Activated naive CD4-positive, alpha-beta T cell treated with anti-CD3 and anti-CD28 coated beads, Interleukin-2, amount 50 U/mL, for 72 hours (primary cell): ENCODE measurements at regions not wholly inside any gene's neighbourhood (a gene's known extent, or its start where the extent isn't known, plus 50 kb on each side); places are given as distances from the start of the nearest gene placed in this dataset.

Experiments used
- ATAC-seq, 2 donors: fragments of 150-1000 bp; cut with Tn5 transposase; 2 replicates each; pipeline ENCODE4 v1.10.0; 2021; ENCODE audit warnings: mild to moderate bottlenecking in 2 of 2, moderate library complexity in 2 of 2
- DNase-seq, 2 donors: peaks; one replicate each; pipeline ENCODE4 v3.0.0; 2021 to 2022; ENCODE audit warnings: low spot score in 2 of 2
- H3K27ac Mint-ChIP-seq, 2 donors: one replicate each; pipeline ENCODE4 v1.8.0; 2022; ENCODE audit warnings: mild to moderate bottlenecking in 2 of 2, mixed read lengths in 2 of 2
- H3K36me3 Mint-ChIP-seq, 2 donors: one replicate each; pipeline ENCODE4 v1.8.0; 2022; ENCODE audit warnings: mixed read lengths in 2 of 2
- H3K9me3 Mint-ChIP-seq, 2 donors: one replicate each; pipeline ENCODE4 v1.8.0; 2022; ENCODE audit warnings: mixed read lengths in 2 of 2

- Mint-ChIP-seq H3K27ac (no peak overlapping the region), H3K9me3 (peaks cover 17 to 19% of the 10 kb centered on the region in 2 donors), H3K36me3 (peaks cover 0 to 11% of the 10 kb centered on the region in 2 donors)
- no peak for ATAC-seq
- DNase-seq = no peak
Observed at GRCh38 chr17:71273441-71273840, 847.4 kb upstream of the SOX9 start.

DNA sequence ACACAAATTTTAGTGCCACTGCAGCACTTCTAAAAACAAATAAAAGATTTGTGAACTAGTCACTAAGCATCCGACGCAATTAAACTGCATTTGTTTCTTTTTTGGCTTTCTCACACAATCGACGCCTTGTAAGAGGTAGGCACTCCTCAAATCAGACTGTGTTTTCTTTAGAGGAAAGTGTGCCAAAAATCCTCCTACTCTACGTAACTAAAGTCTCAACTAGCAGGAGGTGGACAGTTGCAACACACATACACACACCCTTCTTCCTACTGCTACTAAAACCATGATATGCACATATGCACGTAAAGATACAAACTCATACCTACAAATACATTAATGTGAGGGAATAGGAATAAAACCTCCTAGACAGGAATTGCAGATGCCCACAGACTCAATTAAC is 844.7 kb upstream of the SOX9 start:
- Mint-ChIP-seq H3K27ac (no peak overlapping the region), H3K9me3 (peaks cover 5 to 8% of the 10 kb centered on the region in 2 donors), H3K36me3 (no peaks in the 10 kb centered on the region)
- ATAC-seq (no peak), DNase-seq (no peak)

- no peak overlapping the region for H3K27ac Mint-ChIP-seq
- no peaks in the 10 kb centered on the region for H3K36me3 Mint-ChIP-seq
- peaks cover 9 to 17% of the 10 kb centered on the region in 2 donors for H3K9me3 Mint-ChIP-seq
Observed at GRCh38 chr17:71283486-71283885, 837.3 kb upstream of the SOX9 start.

DNA sequence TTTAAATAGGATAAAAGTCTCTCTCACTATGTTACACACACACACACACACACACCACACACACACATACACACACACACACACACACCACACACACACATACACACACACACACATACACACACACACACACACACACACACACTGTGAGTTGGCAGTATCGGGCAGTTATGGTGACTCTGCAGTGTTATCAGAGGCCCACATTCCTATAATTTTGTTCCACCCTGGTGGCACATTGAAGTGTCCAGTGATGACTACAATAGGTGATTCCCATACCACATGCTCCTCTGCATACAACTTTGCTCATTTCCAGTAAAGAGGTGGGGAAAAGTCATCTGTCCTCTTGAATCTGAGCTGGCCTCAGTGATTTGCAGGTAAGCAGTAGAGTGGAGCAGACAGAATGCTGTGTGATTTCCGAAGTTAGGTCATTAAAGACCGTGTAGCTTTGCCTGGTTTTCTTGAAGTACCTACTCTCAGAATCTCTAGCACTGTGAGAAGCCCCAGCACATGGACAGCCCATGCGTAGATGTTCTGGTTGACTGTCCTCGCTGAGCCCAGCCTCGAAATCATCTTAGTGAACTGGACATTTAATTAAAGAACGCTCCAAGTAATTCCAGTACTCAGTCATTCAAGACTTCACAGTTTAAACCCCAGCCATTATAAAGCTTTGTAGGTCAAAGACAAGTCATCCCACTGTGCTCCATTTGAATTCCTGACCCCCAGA is 836.6 kb upstream of the SOX9 start:
- ATAC-seq (no peak), DNase-seq (no peak)
- Mint-ChIP-seq H3K9me3 (peaks cover 12 to 22% of the 10 kb centered on the region in 2 donors), H3K27ac (no peak overlapping the region), H3K36me3 (no peaks in the 10 kb centered on the region)

More at GRCh38 chr17:71283486-71283885, 837.3 kb upstream of the SOX9 start:
- no peak for ATAC-seq
- no peak for DNase-seq

- DNase-seq (no peak), ATAC-seq (no peak)
- Mint-ChIP-seq H3K27ac (no peak overlapping the region), H3K9me3 (peaks cover 19 to 32% of the 10 kb centered on the region in 2 donors), H3K36me3 (no peaks in the 10 kb centered on the region)
Observed at GRCh38 chr17:71286625-71287024, 834.2 kb upstream of the SOX9 start.

DNA sequence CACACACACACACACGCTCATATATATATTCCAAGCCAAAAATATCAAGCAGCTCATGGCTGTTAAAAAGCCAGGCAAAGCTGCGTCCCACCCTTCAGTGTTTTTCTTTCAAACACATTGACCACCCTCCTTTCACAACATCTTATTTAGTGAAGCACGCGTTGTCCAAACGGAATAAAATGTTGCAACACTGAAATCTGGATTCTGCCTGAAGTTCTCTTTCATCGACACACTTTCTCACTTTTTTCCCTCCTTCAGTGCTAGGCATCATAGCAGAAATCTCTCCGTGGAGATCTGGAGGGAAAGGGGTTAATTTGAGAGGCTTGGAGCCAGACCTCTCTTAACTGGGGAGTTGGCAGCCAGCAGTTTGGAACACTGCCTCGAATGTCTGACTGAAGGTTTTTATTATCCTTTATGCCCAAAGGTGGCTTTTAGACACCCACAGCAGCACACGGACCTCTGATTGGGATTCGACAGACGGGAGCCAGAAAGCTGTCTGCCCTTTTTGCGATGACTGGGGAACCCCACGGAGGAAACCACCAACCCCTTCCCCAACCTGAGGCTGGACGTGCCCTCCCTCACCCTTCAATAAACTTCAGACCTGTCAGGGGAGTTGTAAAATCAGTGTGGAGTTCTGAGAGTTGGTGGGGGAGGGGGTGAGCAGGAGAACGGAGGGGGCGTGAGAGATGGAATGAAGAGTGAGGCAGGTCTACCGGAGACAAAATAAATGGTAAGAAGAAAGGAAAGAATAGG is 833.6 kb upstream of the SOX9 start:
- no peak for ATAC-seq
- no peak overlapping the region for H3K27ac Mint-ChIP-seq
- DNase-seq = no peak
- H3K9me3 Mint-ChIP-seq = peaks cover 19 to 29% of the 10 kb centered on the region in 2 donors
- H3K36me3 Mint-ChIP-seq = no peaks in the 10 kb centered on the region

DNA sequence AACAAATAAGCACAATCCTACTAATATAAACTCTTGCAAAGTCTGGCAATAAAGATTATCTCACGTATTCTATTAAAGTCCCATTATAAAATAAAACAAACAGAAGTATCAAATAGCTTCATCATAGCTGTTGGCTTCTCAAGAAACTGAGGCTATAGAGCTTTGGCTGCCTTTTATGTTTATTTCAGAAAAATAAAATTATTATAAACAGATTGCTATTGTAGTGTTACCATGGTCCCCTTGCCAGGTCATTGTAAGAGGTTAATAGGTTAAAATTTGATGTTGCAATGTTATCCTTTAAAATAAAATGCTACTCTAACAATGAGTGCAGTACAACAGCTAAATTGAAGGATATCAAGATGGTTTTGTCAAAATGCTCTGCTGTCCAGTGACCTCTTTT is 828.8 kb upstream of the SOX9 start:
- no peak overlapping the region for H3K27ac Mint-ChIP-seq
- peaks cover 25 to 30% of the 10 kb centered on the region in 2 donors for H3K9me3 Mint-ChIP-seq
- DNase-seq = no peak
- H3K36me3 Mint-ChIP-seq = no peaks in the 10 kb centered on the region
- ATAC-seq = no peak

GRCh38 chr17:71296005-71296404 is 824.8 kb upstream of the SOX9 start:
- H3K36me3 Mint-ChIP-seq = no peaks in the 10 kb centered on the region

DNA sequence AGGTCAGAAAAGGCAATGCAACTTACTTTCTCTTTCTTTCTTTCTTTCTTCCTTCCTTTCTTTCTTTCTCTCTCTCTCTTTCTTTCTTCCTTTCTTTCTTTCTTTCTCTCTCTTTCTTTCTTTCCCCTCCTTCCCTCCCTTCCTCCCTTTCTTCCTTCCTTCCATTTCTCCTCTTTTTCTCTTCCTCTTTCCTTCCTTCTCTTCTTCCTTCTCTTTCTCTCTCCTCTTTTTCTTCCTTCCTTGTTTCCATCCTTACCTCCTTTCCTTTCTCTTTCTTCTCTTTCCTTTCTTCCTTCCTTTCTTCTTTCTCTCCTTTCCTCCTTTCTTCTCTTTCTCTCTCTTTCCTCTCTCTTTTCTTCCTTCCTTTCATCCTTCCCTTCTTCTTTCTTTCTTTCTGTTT is 819.8 kb upstream of the SOX9 start:
- peaks cover 22 to 27% of the 10 kb centered on the region in 2 donors for H3K9me3 Mint-ChIP-seq
- H3K27ac Mint-ChIP-seq = no peak overlapping the region
- ATAC-seq (no peak), DNase-seq (no peak)
- H3K36me3 Mint-ChIP-seq = peaks cover 0 to 13% of the 10 kb centered on the region in 2 donors

More at GRCh38 chr17:71296005-71296404, 824.8 kb upstream of the SOX9 start:
- peaks cover 12 to 22% of the 10 kb centered on the region in 2 donors for H3K9me3 Mint-ChIP-seq
- DNase-seq (no peak), ATAC-seq (no peak)
- H3K27ac Mint-ChIP-seq = no peak overlapping the region

DNA sequence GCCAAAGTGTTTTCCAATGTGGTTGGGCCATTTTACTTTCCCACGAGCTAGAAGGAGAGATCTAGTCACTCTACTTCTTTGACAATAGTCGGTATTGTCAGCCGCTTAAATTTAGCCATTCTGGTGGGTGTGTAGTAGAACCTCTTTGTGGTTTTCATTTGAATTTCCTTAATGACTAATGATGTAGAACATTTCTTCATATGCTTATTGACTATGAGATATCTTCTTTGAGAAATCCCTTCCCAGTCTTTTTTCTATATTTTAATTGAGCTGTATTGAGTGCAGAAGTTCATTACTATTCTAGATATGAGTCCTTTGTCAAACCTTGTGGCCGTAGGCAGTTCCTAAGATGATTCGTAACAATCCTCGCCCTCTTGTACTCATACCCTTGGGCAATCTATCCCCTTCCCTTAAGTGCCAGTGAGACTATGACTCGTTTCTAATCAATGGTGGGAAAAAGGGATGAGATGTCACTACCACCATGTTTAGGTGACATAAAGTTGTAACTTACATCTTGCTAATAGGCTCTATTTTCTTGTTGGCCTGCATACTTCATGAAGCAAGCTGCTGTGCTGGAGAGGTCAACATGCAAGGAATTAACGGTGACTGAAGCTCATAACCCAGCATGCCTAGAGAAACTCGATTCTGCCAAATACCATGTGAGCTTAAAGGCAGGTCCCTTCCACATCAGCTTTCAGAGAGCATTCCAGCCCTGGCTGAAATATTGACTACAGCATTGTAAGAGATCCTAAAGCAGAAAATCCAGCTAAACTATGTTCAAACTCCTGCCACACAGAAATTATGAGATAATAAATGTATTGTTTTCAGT is 817.9 kb upstream of the SOX9 start:
- DNase-seq = no peak
- Mint-ChIP-seq H3K9me3 (peaks cover 28 to 30% of the 10 kb centered on the region in 2 donors), H3K27ac (no peak overlapping the region), H3K36me3 (peaks cover 0 to 18% of the 10 kb centered on the region in 2 donors)
- no peak for ATAC-seq

GRCh38 chr17:71304498-71305158 is 816.2 kb upstream of the SOX9 start:
- Mint-ChIP-seq H3K27ac (no peak overlapping the region), H3K9me3 (peaks cover 30 to 33% of the 10 kb centered on the region in 2 donors), H3K36me3 (peaks cover 0 to 18% of the 10 kb centered on the region in 2 donors)
- DNase-seq = no peak
- ATAC-seq = no peak

DNA sequence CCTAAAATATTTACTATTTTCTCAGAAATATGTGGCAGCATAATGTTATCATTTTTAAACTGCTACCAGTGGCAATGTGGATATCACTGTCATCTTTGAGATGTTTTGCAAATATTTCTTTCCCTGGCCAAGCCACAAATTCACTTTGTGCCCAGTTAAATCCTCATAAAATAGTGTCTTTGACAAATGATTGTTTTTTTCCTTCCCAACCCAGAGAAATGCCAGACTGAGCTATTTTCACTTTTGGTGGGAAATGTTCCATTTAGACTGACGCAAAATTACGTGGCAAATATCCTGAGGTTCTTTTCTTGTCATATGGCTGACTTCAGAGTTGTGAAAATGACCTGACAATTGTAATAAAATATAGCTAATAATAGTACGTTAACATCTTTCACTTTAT is 807.0 kb upstream of the SOX9 start:
- Mint-ChIP-seq H3K27ac (no peak overlapping the region), H3K9me3 (peaks cover 6 to 18% of the 10 kb centered on the region in 2 donors), H3K36me3 (no peaks in the 10 kb centered on the region)
- no peak for ATAC-seq
- no peak for DNase-seq

- Mint-ChIP-seq H3K9me3 (peaks cover 12 to 18% of the 10 kb centered on the region in 2 donors), H3K27ac (no peak overlapping the region), H3K36me3 (no peaks in the 10 kb centered on the region)
- no peak for ATAC-seq
- no peak for DNase-seq
Observed at GRCh38 chr17:71315568-71315967, 805.3 kb upstream of the SOX9 start.

- Mint-ChIP-seq H3K27ac (no peak overlapping the region), H3K36me3 (no peaks in the 10 kb centered on the region), H3K9me3 (peaks cover 15 to 21% of the 10 kb centered on the region in 2 donors)
- ATAC-seq = no peak
- DNase-seq = no peak
Observed at GRCh38 chr17:71316176-71316897, 804.5 kb upstream of the SOX9 start.

DNA sequence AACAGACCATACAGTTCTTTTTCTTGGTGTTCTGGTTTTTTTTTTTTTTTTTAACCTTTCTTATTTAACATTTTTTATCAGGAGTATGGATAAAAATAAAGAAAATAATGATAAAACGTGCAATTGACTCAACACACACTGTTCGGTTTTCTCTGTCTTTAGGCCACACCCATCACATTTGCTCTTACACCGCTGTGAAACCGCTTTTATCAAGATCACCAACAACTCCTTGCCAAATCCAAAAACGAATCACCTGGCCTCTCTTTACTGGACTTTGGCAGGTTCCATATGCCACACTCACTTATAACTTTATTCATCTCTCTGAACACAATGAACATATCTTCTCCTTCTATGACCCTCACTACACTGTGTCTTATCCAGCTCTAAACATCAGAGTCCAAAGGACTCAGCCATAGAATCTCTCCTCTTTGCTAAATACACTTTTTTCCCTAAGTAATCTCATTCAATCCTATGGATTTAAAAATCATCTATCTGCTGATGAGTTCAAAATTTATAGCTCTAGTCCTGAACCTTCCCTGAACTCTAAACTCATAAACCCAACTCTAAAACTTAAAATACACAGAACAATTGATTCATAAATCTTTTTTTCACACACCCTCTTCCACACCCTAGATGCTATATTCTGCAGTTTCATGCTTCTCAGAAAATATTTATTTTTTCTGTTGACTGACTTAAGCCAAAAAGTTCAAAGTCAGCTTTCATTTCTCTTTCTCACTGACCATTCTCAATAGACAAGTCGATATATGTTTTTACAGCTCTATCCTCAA is 800.6 kb upstream of the SOX9 start:
- peaks cover 24 to 28% of the 10 kb centered on the region in 2 donors for H3K9me3 Mint-ChIP-seq
- no peak for DNase-seq
- no peak for ATAC-seq
- H3K27ac Mint-ChIP-seq = no peak overlapping the region
- H3K36me3 Mint-ChIP-seq = no peaks in the 10 kb centered on the region
